ENCODE measurements at regions not wholly inside any gene's neighbourhood (a gene's known extent, or its start where the extent isn't known, plus 50 kb on each side); places are given as distances from the start of the nearest gene placed in this dataset.

DNA sequence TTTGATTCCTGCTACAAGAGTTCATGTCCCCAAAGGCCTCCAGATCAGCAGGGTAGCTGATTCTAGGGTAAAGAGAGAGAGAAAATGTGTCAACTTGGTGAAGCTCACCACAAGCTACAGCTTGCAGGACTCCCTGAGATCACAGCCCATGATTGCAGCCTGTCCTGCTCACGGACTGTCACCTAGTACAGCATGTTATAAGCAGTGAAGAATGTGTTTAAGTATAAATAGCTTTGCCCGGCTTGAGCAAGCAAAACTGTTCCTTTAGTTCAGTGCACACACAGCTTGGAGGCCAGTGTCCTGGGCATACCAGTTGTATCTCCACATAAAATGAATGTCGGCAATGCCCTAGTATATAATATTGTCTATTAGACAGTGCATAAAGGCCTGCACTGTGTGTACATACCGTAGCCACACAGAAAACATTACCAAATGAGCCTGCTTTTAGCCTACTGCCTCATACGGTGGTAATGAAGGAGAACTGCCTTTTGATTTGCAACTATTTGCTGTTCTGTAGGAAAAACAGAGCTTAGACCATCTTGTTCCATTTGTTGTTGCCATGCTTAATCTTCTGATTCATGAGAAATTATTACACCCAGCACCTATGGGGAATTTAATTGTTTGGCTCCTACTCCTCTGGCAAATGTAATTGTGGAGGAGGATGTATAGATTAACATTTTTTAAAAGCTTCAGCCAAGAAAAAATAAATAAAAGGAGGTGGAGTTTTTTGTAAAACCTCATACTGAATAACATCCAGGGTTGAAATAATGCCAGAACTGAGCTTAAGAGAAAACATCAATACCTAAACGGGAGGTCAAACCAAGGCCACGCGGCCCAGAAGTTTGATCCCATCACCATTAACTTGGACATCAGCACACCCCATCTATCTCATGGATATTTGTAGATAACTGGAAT lies 108.1 kb upstream of the G2E3 start:
- ChIA-PET CTCF (no interaction called here), SMC1A (ENCODE audit: uncharacterized antibody, unreplicated experiment) (interaction anchor here (0.6 to 1.5 kb wide), 2 partner anchors 8 to 903 kb away, joined by 3 read pairs; no protein-coding TSS in a partner anchor), POLR2A (no interaction called here), RAD21 (ENCODE audit: unreplicated experiment) (no interaction called here)
- WGBS (ENCODE audit: insufficient coverage, insufficient replicate concordance, low lambda C conversion rate, missing lambda C conversion rate), result 55% methylated on average over 8 of the region's 8 CpGs
- no peaks in the 10 kb centered on the region for H3K36me3 ChIP-seq (ENCODE audit: control insufficient read depth in 2 of 2, insufficient read depth in 2 of 2, low read length in 1 of 2)
- no peak for ATAC-seq
- no peaks in the 10 kb centered on the region for H3K4me1 ChIP-seq (ENCODE audit: control insufficient read depth, insufficient read depth, low read length)
- no peaks in the 10 kb centered on the region for H3K9me3 ChIP-seq (replicated peaks; ENCODE audit: control insufficient read depth, insufficient read depth, low read length)
- in situ Hi-C loops (cut with MboI), result no loop called here
- no peak overlapping the region for H3K4me3 ChIP-seq
- no peaks in the 10 kb centered on the region for H3K27me3 ChIP-seq (replicated peaks in 1 of 2; ENCODE audit: control insufficient read depth in 2 of 2, insufficient read depth in 2 of 2, low read length in 1 of 2)
- no peaks in the 10 kb centered on the region for H4K20me1 ChIP-seq (ENCODE audit: control insufficient read depth, insufficient read depth)
- no peak overlapping the region for H3K27ac ChIP-seq (ENCODE audit: control insufficient read depth, insufficient read depth)
- intact Hi-C loops (cut with micrococcal nuclease; ENCODE audit: unreplicated experiment), result no loop called here
- H2AFZ ChIP-seq (ENCODE audit: control insufficient read depth, low read depth, low read length), result no peak overlapping the region
- FAIRE-seq, result no peak
- DNase-seq (ENCODE audit: low read depth, low spot score), result no peak
- TF ChIP-seq ZSCAN29 (IDR thresholded peaks at IDR 0.05) (no peak), NR2F1 (conservative IDR thresholded peaks at IDR 0.05) (no peak), CEBPB (IDR thresholded peaks at IDR 0.05; ENCODE audit: borderline replicate concordance in 1 of 2, low read depth in 2 of 2, low read length in 2 of 2) (no peak), MEF2B (IDR thresholded peaks at IDR 0.05; ENCODE audit: partially characterized antibody, poor library complexity, severe bottlenecking) (no peak), MXI1 (IDR thresholded peaks at IDR 0.05; ENCODE audit: low read depth, low read length) (no peak)
- TF ChIP-seq, protein P1, sequence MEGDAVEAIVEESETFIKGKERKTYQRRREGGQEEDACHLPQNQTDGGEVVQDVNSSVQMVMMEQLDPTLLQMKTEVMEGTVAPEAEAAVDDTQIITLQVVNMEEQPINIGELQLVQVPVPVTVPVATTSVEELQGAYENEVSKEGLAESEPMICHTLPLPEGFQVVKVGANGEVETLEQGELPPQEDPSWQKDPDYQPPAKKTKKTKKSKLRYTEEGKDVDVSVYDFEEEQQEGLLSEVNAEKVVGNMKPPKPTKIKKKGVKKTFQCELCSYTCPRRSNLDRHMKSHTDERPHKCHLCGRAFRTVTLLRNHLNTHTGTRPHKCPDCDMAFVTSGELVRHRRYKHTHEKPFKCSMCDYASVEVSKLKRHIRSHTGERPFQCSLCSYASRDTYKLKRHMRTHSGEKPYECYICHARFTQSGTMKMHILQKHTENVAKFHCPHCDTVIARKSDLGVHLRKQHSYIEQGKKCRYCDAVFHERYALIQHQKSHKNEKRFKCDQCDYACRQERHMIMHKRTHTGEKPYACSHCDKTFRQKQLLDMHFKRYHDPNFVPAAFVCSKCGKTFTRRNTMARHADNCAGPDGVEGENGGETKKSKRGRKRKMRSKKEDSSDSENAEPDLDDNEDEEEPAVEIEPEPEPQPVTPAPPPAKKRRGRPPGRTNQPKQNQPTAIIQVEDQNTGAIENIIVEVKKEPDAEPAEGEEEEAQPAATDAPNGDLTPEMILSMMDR (IDR thresholded peaks at IDR 0.05 in 2 of 3, conservative IDR thresholded peaks at IDR 0.05 in 1 of 3; ENCODE audit: control insufficient read depth in 2 of 3, extremely low read depth in 1 of 3, insufficient read depth in 1 of 3, low read depth in 3 of 3, low read length in 3 of 3), result no peak
- no peak overlapping the region for H3K4me2 ChIP-seq (ENCODE audit: control insufficient read depth, insufficient read depth)
- no peak overlapping the region for H3K9ac ChIP-seq (ENCODE audit: control insufficient read depth, insufficient read depth, low read length)
- no TSS peak for BruUV-seq (replicated peaks)
- H3K79me2 ChIP-seq (ENCODE audit: control insufficient read depth, insufficient read depth, low read length), result no peaks in the 10 kb centered on the region

Measured in GM12878 (cell line).